Suprapubic skin (tissue), 4 donors: ENCODE measurements at regions not wholly inside any gene's neighbourhood (a gene's known extent, or its start where the extent isn't known, plus 50 kb on each side); places are given as distances from the start of the nearest gene placed in this dataset.
"Not testable (repeated sequence)": the region's sequence is repeated elsewhere in the genome, so short reads cannot be mapped to it uniquely, and the experiment has no call there.

Experiments
- DNase-seq, 2 donors: peaks; one replicate each; pipeline ENCODE4 v3.0.0-alpha.2; 2019; ENCODE audit warnings: low spot score in 2 of 2
- H3K27ac ChIP-seq: fragments of 200-600 bp; sonication (generic); one replicate; pipeline ENCODE4 v1.5.1; 2019
- H3K27me3 ChIP-seq: fragments of 200-600 bp; sonication (generic); one replicate; pipeline ENCODE4 v1.5.1; 2019
- H3K36me3 ChIP-seq: fragments of 200-600 bp; sonication (generic); one replicate; pipeline ENCODE4 v1.5.1; 2019
- H3K4me1 ChIP-seq: fragments of 200-600 bp; sonication (generic); one replicate; pipeline ENCODE4 v1.5.1; 2019
- H3K4me3 ChIP-seq: fragments of 200-600 bp; sonication (generic); one replicate; pipeline ENCODE4 v1.5.1; 2019; ENCODE audit warnings: mild to moderate bottlenecking
- H3K9me3 ChIP-seq: fragments of 200-600 bp; sonication (generic); one replicate; pipeline ENCODE4 v1.5.1; 2019
- EP300 ChIP-seq: sonication (generic); formaldehyde crosslinking; IDR thresholded peaks from one replicate; pipeline ENCODE4 v1.6.1; 2017; ENCODE audit warnings: antibody characterized with exemption
- POLR2A ChIP-seq, 2 donors: fragments of 450-650 bp; IDR thresholded peaks; one replicate each; pipeline ENCODE4 v1.6.1; 2017; ENCODE audit warnings: antibody characterized with exemption in 2 of 2, mild to moderate bottlenecking in 2 of 2, moderate library complexity in 2 of 2
- POLR2AphosphoS5 ChIP-seq, 3 donors: sonication (generic); formaldehyde crosslinking; IDR thresholded peaks; one replicate each; pipeline ENCODE4 v1.6.1; 2017; ENCODE audit warnings: antibody characterized with exemption in 3 of 3
- WGBS: methylation state at CpG from one replicate; pipeline ENCODE4 v1.1.5; 2018; 5-methylcytosine and 5-hydroxymethylcytosine counted together
- TF ChIP-seq, protein P1 (sequence below), 2 donors: fragments of 200-600 bp in 1 of 2; fragments of 450-650 bp in 1 of 2; sonication (generic) in 1 of 2; IDR thresholded peaks; one replicate each; pipeline ENCODE4 v1.5.1; 2016 to 2019; ENCODE audit warnings: antibody characterized with exemption in 2 of 2, mild to moderate bottlenecking in 1 of 2, moderate library complexity in 1 of 2

GRCh38 chr10:20552382-20552781 is 344.7 kb downstream of the NEBL start:
- Histone ChIP-seq H3K4me1 (no peaks in the 10 kb centered on the region), H3K36me3 (no peaks in the 10 kb centered on the region), H3K9me3 (no peaks in the 10 kb centered on the region), H3K27ac (no peak overlapping the region), H3K27me3 (no peaks in the 10 kb centered on the region), H3K4me3 (no peak overlapping the region)
- TF ChIP-seq, protein P1, sequence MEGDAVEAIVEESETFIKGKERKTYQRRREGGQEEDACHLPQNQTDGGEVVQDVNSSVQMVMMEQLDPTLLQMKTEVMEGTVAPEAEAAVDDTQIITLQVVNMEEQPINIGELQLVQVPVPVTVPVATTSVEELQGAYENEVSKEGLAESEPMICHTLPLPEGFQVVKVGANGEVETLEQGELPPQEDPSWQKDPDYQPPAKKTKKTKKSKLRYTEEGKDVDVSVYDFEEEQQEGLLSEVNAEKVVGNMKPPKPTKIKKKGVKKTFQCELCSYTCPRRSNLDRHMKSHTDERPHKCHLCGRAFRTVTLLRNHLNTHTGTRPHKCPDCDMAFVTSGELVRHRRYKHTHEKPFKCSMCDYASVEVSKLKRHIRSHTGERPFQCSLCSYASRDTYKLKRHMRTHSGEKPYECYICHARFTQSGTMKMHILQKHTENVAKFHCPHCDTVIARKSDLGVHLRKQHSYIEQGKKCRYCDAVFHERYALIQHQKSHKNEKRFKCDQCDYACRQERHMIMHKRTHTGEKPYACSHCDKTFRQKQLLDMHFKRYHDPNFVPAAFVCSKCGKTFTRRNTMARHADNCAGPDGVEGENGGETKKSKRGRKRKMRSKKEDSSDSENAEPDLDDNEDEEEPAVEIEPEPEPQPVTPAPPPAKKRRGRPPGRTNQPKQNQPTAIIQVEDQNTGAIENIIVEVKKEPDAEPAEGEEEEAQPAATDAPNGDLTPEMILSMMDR (IDR thresholded peaks at IDR 0.05) = no peak
- no peak for TF ChIP-seq EP300
- TF ChIP-seq POLR2A (IDR thresholded peaks at IDR 0.05) = no peak
- no peak for TF ChIP-seq POLR2AphosphoS5 (IDR thresholded peaks at IDR 0.05)
- 51% methylated on average over 3 of the region's 3 CpGs for WGBS
- DNase-seq = no peak

DNA sequence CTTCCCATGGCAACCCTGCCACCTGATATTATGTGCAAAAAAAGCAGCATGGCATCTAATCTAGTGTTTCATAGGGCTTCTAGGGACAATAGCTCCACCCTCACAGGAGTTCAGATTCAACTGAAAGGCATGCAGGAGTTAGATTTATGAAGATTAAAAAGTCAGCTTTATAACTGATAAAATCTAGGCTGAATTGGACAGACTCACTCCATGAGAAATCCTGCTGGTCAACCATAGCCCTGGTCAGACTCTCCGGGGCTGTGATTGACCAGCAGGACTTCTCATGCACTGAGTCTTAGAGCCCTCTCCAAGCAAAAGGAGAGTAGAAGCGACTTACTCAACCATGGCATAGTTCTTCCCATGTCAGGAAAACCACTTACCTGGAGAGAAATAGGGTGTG is 345.4 kb downstream of the NEBL start:
- Histone ChIP-seq H3K36me3 (no peaks in the 10 kb centered on the region), H3K27ac (no peak overlapping the region), H3K4me3 (no peak overlapping the region), H3K4me1 (no peaks in the 10 kb centered on the region), H3K9me3 (no peaks in the 10 kb centered on the region), H3K27me3 (no peaks in the 10 kb centered on the region)
- WGBS = 67% methylated on average over 1 of the region's 2 CpGs
- TF ChIP-seq, protein P1 (IDR thresholded peaks at IDR 0.05) = no peak
- TF ChIP-seq POLR2A (IDR thresholded peaks at IDR 0.05) (no peak), EP300 (no peak), POLR2AphosphoS5 (IDR thresholded peaks at IDR 0.05) (no peak)
- DNase-seq = no peak

- Histone ChIP-seq H3K36me3 (no peaks in the 10 kb centered on the region), H3K27me3 (no peaks in the 10 kb centered on the region), H3K4me1 (no peaks in the 10 kb centered on the region), H3K4me3 (no peak overlapping the region), H3K27ac (no peak overlapping the region), H3K9me3 (no peaks in the 10 kb centered on the region)
- DNase-seq = no peak
- TF ChIP-seq POLR2A (IDR thresholded peaks at IDR 0.05) = no peak
- TF ChIP-seq, protein P1 (IDR thresholded peaks at IDR 0.05) = no peak
- TF ChIP-seq POLR2AphosphoS5 (IDR thresholded peaks at IDR 0.05) = no peak
- no peak for TF ChIP-seq EP300
- WGBS = 47% methylated on average over 7 of the region's 7 CpGs
These were observed 360.9 kb downstream of the NEBL start for GRCh38 chr10:20535897-20536881.

DNA sequence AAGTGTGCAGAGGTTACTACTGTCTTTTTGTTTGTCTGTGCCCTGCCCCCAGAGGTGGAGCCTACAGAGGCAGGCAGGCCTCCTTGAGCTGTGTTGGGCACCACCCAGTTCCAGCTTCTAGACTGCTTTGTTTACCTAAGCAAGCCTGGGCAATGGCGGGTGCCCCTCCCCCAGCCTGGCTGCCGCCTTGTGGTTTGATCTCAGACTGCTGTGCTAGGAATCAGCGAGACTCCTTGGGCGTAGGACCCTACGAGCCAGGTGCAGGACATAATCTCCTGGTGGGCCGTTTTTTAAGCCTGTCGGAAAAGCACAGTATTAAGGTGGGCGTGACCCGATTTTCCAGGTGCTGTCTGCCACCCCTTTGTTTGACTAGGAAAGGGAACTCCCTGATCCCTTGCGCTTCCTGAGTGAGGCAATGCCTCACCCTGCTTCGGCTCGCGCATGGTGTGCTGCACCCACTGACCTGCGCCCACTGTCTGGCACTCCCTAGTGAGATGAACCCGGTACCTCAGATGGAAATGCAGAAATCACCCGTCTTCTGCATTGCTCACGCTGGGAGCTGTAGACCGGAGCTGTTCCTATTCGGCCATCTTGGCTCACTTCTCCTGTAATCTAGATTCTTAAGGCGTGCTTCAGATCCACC is 365.7 kb downstream of the NEBL start:
- not testable (repeated sequence) for H3K4me1 ChIP-seq, DNase-seq, H3K27ac ChIP-seq, H3K36me3 ChIP-seq, H3K9me3 ChIP-seq, H3K27me3 ChIP-seq, H3K4me3 ChIP-seq
- 93% methylated on average over 15 of the region's 20 CpGs for WGBS

GRCh38 chr10:20521186-20521585 is 375.9 kb downstream of the NEBL start:
- Histone ChIP-seq H3K27ac (no peak overlapping the region), H3K36me3 (no peaks in the 10 kb centered on the region), H3K9me3 (no peaks in the 10 kb centered on the region), H3K4me1 (no peaks in the 10 kb centered on the region), H3K4me3 (no peak overlapping the region), H3K27me3 (no peaks in the 10 kb centered on the region)
- WGBS = 84% methylated on average over 5 of the region's 5 CpGs
- DNase-seq = no peak
- TF ChIP-seq POLR2A (IDR thresholded peaks at IDR 0.05) (no peak), POLR2AphosphoS5 (IDR thresholded peaks at IDR 0.05) (no peak), EP300 (no peak)
- TF ChIP-seq, protein P1 (IDR thresholded peaks at IDR 0.05) = no peak
